HAP-1 (cell line): ENCODE measurements at regions not wholly inside any gene's neighbourhood (a gene's known extent, or its start where the extent isn't known, plus 50 kb on each side); places are given as distances from the start of the nearest gene placed in this dataset.
"Not testable (repeated sequence)": the region's sequence is repeated elsewhere in the genome, so short reads cannot be mapped to it uniquely, and the experiment has no call there.

Experiments
- DNase-seq, 2 experiments: peaks; one replicate each; pipeline ENCODE4 v3.0.0-alpha.2; 2016 to 2020; ENCODE audit warnings: low spot score in 2 of 2
- H3K27me3 ChIP-seq: fragments of 250-450 bp; sonication (Bioruptor Pico); 2 replicates; pipeline ENCODE4 v1.5.1; 2020; ENCODE audit warnings: low read depth, mild to moderate bottlenecking, moderate library complexity
- H3K36me3 ChIP-seq: fragments of 250-450 bp; sonication (Bioruptor Pico); replicated peaks from 2 replicates; pipeline ENCODE4 v1.5.1; 2020; ENCODE audit warnings: mild to moderate bottlenecking
- H3K4me1 ChIP-seq: fragments of 250-450 bp; sonication (Bioruptor Pico); 2 replicates; pipeline ENCODE4 v1.5.1; 2020; ENCODE audit warnings: mild to moderate bottlenecking
- H3K4me3 ChIP-seq: fragments of 250-450 bp; sonication (Bioruptor Pico); 2 replicates; pipeline ENCODE4 v1.5.1; 2020; ENCODE audit warnings: mild to moderate bottlenecking, moderate library complexity
- H3K9me3 ChIP-seq: fragments of 250-450 bp; sonication (Bioruptor Pico); 2 replicates; pipeline ENCODE4 v1.5.1; 2020; ENCODE audit warnings: mild to moderate bottlenecking, moderate library complexity
- in situ Hi-C: fragments of 300-500 bp; cut with MboI; formaldehyde crosslinking; loops from 3 replicates; pipeline ENCODE4 v1.14.3; 2020; ENCODE audit warnings: low sequenced_read_pairs, inconsistent platforms, mixed read lengths

GRCh38 chr1:37181425-37181824 lies 147.1 kb upstream of the GRIK3 start:
- DNase-seq = no peak
- Histone ChIP-seq H3K4me3 (no peak overlapping the region), H3K27me3 (no peaks in the 10 kb centered on the region), H3K9me3 (no peaks in the 10 kb centered on the region), H3K36me3 (no peaks in the 10 kb centered on the region), H3K4me1 (no peaks in the 10 kb centered on the region)
- in situ Hi-C loops = no loop called here

- H3K4me3 ChIP-seq = no peak overlapping the region
- no peaks in the 10 kb centered on the region for H3K4me1 ChIP-seq
- no peaks in the 10 kb centered on the region for H3K36me3 ChIP-seq
- H3K27me3 ChIP-seq = peaks cover under 1% of the 10 kb centered on the region
- no peak for DNase-seq
- no peaks in the 10 kb centered on the region for H3K9me3 ChIP-seq
- in situ Hi-C loops = no loop called here
Observed at GRCh38 chr1:37184789-37185188, 150.5 kb upstream of the GRIK3 start.

GRCh38 chr1:37186246-37186756 lies 152.0 kb upstream of the GRIK3 start:
- in situ Hi-C loops = no loop called here
- DNase-seq = no peak
- no peaks in the 10 kb centered on the region for H3K4me1 ChIP-seq
- H3K27me3 ChIP-seq = peaks cover 4% of the 10 kb centered on the region
- H3K4me3 ChIP-seq = no peak overlapping the region
- no peaks in the 10 kb centered on the region for H3K36me3 ChIP-seq
- no peaks in the 10 kb centered on the region for H3K9me3 ChIP-seq

- Histone ChIP-seq H3K27me3 (peaks cover 4% of the 10 kb centered on the region), H3K9me3 (no peaks in the 10 kb centered on the region), H3K36me3 (no peaks in the 10 kb centered on the region), H3K4me3 (no peak overlapping the region), H3K4me1 (no peaks in the 10 kb centered on the region)
- no peak for DNase-seq
- in situ Hi-C loops = no loop called here
Observed at GRCh38 chr1:37189111-37189510, 154.8 kb upstream of the GRIK3 start.

GRCh38 chr1:37197411-37197810 lies 163.1 kb upstream of the GRIK3 start:
- no peaks in the 10 kb centered on the region for H3K4me1 ChIP-seq
- DNase-seq = no peak
- peaks cover 2% of the 10 kb centered on the region; the same call in 1 of the 2 replicates for H3K27me3 ChIP-seq
- in situ Hi-C loops = no loop called here
- no peak overlapping the region for H3K4me3 ChIP-seq
- H3K9me3 ChIP-seq = no peaks in the 10 kb centered on the region
- no peaks in the 10 kb centered on the region for H3K36me3 ChIP-seq

GRCh38 chr1:37214305-37214704 lies 180.0 kb upstream of the GRIK3 start:
- H3K9me3 ChIP-seq, H3K27me3 ChIP-seq, in situ Hi-C loops: not testable (repeated sequence)

GRCh38 chr1:37233606-37234005 lies 199.3 kb upstream of the GRIK3 start:
- no peaks in the 10 kb centered on the region for H3K4me1 ChIP-seq
- H3K9me3 ChIP-seq = no peaks in the 10 kb centered on the region
- no peak overlapping the region for H3K4me3 ChIP-seq
- H3K36me3 ChIP-seq = no peaks in the 10 kb centered on the region
- in situ Hi-C loops = no loop called here
- no peaks in the 10 kb centered on the region for H3K27me3 ChIP-seq
- no peak for DNase-seq

More at GRCh38 chr1:37214305-37214704, 180.0 kb upstream of the GRIK3 start:
- H3K36me3 ChIP-seq, H3K4me1 ChIP-seq, H3K4me3 ChIP-seq, DNase-seq: not testable (repeated sequence)

- Histone ChIP-seq H3K27me3 (no peaks in the 10 kb centered on the region), H3K4me1 (no peaks in the 10 kb centered on the region), H3K9me3 (no peaks in the 10 kb centered on the region), H3K4me3 (no peak overlapping the region), H3K36me3 (no peaks in the 10 kb centered on the region)
- in situ Hi-C loops = no loop called here
- no peak for DNase-seq
Observed at GRCh38 chr1:37234941-37235418, 200.7 kb upstream of the GRIK3 start.

GRCh38 chr1:37237948-37238347 lies 203.6 kb upstream of the GRIK3 start:
- no peaks in the 10 kb centered on the region for H3K36me3 ChIP-seq
- H3K27me3 ChIP-seq = no peaks in the 10 kb centered on the region
- in situ Hi-C loops = no loop called here
- H3K4me1 ChIP-seq = no peaks in the 10 kb centered on the region
- no peak overlapping the region for H3K4me3 ChIP-seq
- no peak for DNase-seq
- H3K9me3 ChIP-seq = no peaks in the 10 kb centered on the region

- Histone ChIP-seq H3K36me3 (no peaks in the 10 kb centered on the region), H3K4me3 (no peak overlapping the region), H3K9me3 (no peaks in the 10 kb centered on the region), H3K27me3 (no peaks in the 10 kb centered on the region), H3K4me1 (no peaks in the 10 kb centered on the region)
- in situ Hi-C loops = no loop called here
- DNase-seq = no peak
Observed at GRCh38 chr1:37238364-37239224, 204.3 kb upstream of the GRIK3 start.

GRCh38 chr1:37239225-37239740 lies 205.0 kb upstream of the GRIK3 start:
- no peaks in the 10 kb centered on the region for H3K4me1 ChIP-seq

GRCh38 chr1:37240897-37241296 lies 206.6 kb upstream of the GRIK3 start:
- no peaks in the 10 kb centered on the region for H3K36me3 ChIP-seq
- no peaks in the 10 kb centered on the region for H3K27me3 ChIP-seq
- no peak for DNase-seq
- no peaks in the 10 kb centered on the region for H3K9me3 ChIP-seq
- in situ Hi-C loops = no loop called here
- H3K4me1 ChIP-seq = no peaks in the 10 kb centered on the region
- H3K4me3 ChIP-seq = no peak overlapping the region

More at GRCh38 chr1:37239225-37239740, 205.0 kb upstream of the GRIK3 start:
- Histone ChIP-seq H3K36me3 (no peaks in the 10 kb centered on the region), H3K9me3 (no peaks in the 10 kb centered on the region), H3K4me3 (no peak overlapping the region), H3K27me3 (no peaks in the 10 kb centered on the region)
- no peak for DNase-seq
- in situ Hi-C loops = no loop called here

- no peaks in the 10 kb centered on the region for H3K36me3 ChIP-seq
- no peak overlapping the region for H3K4me3 ChIP-seq
- in situ Hi-C loops = no loop called here
- no peaks in the 10 kb centered on the region for H3K4me1 ChIP-seq
- no peaks in the 10 kb centered on the region for H3K27me3 ChIP-seq
- H3K9me3 ChIP-seq = no peaks in the 10 kb centered on the region
- DNase-seq = no peak
Observed at GRCh38 chr1:37242501-37242900, 208.2 kb upstream of the GRIK3 start.

GRCh38 chr1:37243368-37244082 lies 209.2 kb upstream of the GRIK3 start:
- Histone ChIP-seq H3K27me3 (no peaks in the 10 kb centered on the region), H3K4me1 (no peaks in the 10 kb centered on the region), H3K4me3 (no peak overlapping the region), H3K9me3 (no peaks in the 10 kb centered on the region), H3K36me3 (no peaks in the 10 kb centered on the region)
- in situ Hi-C loops = no loop called here
- DNase-seq = no peak
